ENCODE measurements at regions not wholly inside any gene's neighbourhood (a gene's known extent, or its start where the extent isn't known, plus 50 kb on each side); places are given as distances from the start of the nearest gene placed in this dataset.

DNA sequence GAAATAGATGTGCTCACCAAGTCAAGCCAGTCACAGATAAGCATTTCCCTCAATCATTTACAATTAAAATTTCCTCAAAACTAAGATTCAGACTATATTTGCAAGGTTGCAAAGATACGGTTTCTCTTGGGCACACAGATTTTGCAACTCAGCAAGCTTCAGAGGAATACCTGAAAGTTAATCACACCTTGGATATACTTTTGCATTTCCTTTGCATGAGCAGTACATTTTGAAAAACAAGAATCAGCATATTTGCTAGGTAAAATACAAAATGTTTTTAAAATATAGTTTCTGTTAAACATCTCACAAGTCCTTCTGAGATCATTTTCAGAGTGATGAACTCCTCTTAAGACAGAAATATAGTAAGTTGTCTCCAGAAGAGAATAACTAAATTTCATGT lies 336.9 kb downstream of the DUSP6 start:
- Mint-ChIP-seq H3K27ac (no peak overlapping the region), H3K36me3 (no peaks in the 10 kb centered on the region), H3K27me3 (peaks cover 6% of the 10 kb centered on the region), H3K4me3 (no peak overlapping the region), H3K4me1 (peaks cover 9% of the 10 kb centered on the region), H3K9me3 (no peaks in the 10 kb centered on the region)
- DNase-seq = no peak

DNA sequence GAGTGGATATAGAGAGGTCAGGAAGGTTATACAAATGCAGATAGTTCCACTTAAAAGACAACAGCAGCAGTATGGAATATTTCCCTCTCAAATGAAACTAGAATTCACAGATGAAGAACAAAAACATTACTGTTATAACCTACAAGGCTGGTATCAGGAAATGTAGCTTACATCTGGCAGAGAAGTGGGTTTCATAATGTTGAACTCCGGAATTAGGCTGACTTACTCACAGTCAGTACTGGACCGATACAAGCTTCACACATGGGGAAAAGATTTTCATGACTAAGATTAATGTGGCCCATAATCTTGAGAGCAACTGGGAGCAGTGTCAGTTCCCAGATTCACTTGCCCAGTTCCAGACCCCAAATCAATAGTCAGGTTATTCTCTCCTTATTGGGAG lies 353.9 kb downstream of the DUSP6 start:
- H3K4me3 Mint-ChIP-seq = no peak overlapping the region
- no peak for DNase-seq
- no peaks in the 10 kb centered on the region for H3K9me3 Mint-ChIP-seq
- no peaks in the 10 kb centered on the region for H3K36me3 Mint-ChIP-seq
- H3K27me3 Mint-ChIP-seq = peaks cover 13% of the 10 kb centered on the region
- no peaks in the 10 kb centered on the region for H3K4me1 Mint-ChIP-seq
- H3K27ac Mint-ChIP-seq = no peak overlapping the region

DNA sequence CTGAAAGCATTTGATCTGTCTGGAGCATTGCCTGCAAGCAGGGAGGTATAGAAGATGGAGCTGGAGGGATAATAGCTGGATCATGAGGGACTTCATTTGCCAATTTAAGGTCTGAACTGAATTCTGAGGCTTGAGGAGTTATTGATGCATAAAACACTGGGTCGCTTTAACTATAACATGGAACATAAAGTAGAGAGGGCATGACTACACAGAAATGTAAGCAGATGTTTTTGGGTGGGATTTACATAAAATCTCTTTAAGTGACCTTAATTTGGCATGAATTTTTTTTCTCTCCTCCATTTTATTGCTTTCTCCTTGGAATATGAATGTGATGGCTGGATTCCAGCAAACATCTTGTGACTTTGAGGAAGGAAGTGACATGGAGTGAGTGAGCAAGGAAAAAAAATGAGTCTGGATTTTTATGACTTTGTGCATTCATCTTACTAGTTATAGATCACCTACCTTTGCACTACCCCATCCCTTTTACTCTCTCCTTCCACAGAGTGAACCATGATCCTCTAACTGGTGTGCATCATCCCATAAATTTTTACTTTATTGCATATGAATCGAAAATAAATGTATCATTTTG lies 356.0 kb downstream of the DUSP6 start:
- H3K4me1 Mint-ChIP-seq = no peaks in the 10 kb centered on the region
- H3K9me3 Mint-ChIP-seq = no peaks in the 10 kb centered on the region
- no peak for DNase-seq
- H3K27ac Mint-ChIP-seq = no peak overlapping the region
- H3K27me3 Mint-ChIP-seq = peaks cover 13% of the 10 kb centered on the region
- no peak overlapping the region for H3K4me3 Mint-ChIP-seq
- no peaks in the 10 kb centered on the region for H3K36me3 Mint-ChIP-seq

DNA sequence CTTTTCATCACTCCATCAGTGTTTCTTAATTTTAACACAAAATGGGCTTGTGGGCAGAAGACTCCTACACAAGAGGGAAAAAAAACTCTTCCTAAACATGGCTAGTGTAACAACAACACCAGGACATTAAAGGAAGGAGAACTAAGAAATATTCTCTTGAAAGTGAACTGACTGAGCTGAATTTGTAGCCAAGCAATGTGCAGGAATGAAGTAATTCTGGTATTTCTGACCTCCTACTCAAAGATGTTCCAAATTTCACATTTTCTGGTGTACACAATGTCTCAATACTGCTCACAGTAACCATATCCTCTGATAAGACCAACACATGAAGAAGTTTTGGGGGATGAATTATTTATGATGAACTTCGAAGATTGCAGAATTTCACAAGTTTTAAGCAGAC lies 357.3 kb downstream of the DUSP6 start:
- DNase-seq = no peak

DNA sequence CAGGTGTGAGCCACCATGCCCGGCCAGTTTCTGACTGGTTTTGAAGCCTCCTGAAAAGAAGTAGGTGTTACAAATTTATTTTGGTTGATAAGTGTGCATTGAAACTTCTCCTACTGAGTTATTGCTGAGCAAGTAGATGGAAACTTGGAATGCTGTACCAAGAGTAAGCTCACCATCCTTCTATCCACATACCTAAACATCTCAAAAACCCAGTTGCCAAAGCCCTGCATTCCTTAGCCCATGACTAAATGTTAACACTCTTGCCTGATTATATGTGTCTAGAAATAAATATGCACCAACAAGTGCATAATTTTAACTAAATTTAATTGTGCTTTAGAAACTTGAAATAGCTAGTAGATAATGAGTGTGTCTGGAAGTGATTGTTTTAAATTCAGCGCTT lies 357.8 kb downstream of the DUSP6 start:
- Mint-ChIP-seq H3K4me1 (no peaks in the 10 kb centered on the region), H3K36me3 (no peaks in the 10 kb centered on the region), H3K27me3 (peaks cover 13% of the 10 kb centered on the region), H3K9me3 (no peaks in the 10 kb centered on the region), H3K4me3 (no peak overlapping the region), H3K27ac (no peak overlapping the region)
- DNase-seq = no peak

More for the DNA sequence above, 357.3 kb downstream of the DUSP6 start:
- Mint-ChIP-seq H3K36me3 (no peaks in the 10 kb centered on the region), H3K9me3 (no peaks in the 10 kb centered on the region), H3K4me3 (no peak overlapping the region), H3K4me1 (no peaks in the 10 kb centered on the region), H3K27me3 (peaks cover 13% of the 10 kb centered on the region), H3K27ac (no peak overlapping the region)

DNA sequence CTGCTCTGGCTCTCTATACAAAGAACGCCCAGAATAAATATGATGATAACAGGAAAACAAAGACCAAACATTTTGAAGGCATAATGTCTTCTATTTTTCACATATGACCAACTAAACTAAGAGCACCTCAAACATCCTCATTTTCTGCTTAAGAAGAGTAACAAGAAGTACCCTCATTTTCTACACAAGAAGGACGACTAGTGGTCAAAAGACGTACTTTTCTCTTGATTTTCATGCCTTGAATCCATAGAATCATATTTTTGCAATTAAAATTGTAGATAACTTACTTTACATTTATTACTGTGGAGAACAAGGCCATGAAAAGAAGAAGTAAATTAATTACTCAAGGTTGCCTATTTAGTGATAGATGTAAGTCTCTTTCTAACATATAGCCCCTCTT lies 358.6 kb downstream of the DUSP6 start:
- Mint-ChIP-seq H3K36me3 (no peaks in the 10 kb centered on the region), H3K4me3 (no peak overlapping the region), H3K27me3 (peaks cover 13% of the 10 kb centered on the region), H3K9me3 (no peaks in the 10 kb centered on the region), H3K4me1 (no peaks in the 10 kb centered on the region), H3K27ac (no peak overlapping the region)
- DNase-seq = no peak

DNA sequence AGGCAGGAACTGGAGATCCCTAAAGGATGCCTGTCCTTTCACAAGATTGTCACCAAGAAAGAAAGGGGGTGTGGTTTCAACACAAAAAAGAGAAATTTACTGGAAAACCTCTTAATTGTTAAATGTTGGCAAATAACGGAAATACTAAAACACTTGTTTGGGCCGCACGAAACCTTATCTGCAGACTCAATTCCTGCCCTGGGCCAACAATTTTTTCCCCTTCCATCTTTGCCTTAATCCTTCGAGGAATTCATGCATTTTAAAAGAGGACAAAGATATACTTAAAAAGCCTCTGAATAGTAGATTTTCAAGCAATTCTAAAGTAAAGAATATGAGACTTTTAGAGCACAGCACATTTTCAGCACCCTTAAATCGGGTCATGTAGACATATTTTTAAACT lies 366.2 kb downstream of the DUSP6 start:
- H3K36me3 Mint-ChIP-seq = no peaks in the 10 kb centered on the region
- peaks cover 16% of the 10 kb centered on the region for H3K27me3 Mint-ChIP-seq
- no peak overlapping the region for H3K27ac Mint-ChIP-seq
- no peaks in the 10 kb centered on the region for H3K9me3 Mint-ChIP-seq
- no peak overlapping the region for H3K4me3 Mint-ChIP-seq
- no peaks in the 10 kb centered on the region for H3K4me1 Mint-ChIP-seq
- no peak for DNase-seq

DNA sequence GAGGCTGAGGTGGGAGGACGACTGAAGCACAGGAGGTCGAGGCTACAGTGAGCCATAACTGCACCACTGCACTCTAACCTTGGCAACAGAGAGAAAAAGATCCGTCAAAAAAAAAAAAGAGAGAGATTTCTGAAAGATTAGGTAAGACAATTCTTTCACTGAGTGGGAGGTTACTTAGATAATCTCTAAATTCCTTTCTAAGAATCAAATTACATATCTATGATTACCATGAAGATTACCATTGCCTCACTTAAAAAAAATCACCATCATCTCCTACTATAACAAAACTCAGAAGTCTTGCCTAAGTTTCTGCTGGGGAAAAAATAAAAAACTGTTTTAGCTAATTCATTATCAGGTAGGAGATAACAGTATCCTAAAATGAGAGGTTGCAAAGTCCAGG lies 366.7 kb downstream of the DUSP6 start:
- Mint-ChIP-seq H3K36me3 (no peaks in the 10 kb centered on the region), H3K4me1 (no peaks in the 10 kb centered on the region)

DNA sequence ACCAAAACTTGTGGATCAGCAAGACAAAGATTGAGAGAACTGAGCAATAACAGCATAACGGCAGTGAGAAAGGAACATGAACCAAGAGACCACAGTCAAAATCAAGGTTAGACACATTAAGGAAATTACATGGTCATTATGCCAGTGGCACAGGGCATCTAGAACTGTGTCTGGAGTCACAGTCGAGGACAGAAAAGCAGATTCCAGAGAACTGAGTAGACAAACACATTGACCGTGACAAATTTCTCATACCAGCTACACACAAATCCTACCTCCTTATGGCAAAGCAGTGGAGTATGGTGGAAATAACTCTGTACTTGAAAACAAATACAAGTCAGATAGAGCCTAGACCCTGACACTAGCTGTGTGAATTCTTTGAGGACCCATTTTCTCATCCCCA lies 367.3 kb downstream of the DUSP6 start:
- DNase-seq = no peak
- Mint-ChIP-seq H3K4me3 (no peak overlapping the region), H3K36me3 (no peaks in the 10 kb centered on the region), H3K9me3 (no peaks in the 10 kb centered on the region), H3K27ac (no peak overlapping the region), H3K4me1 (no peaks in the 10 kb centered on the region), H3K27me3 (peaks cover 19% of the 10 kb centered on the region)

More for the DNA sequence above, 366.7 kb downstream of the DUSP6 start:
- DNase-seq = no peak
- Mint-ChIP-seq H3K4me3 (no peak overlapping the region), H3K9me3 (no peaks in the 10 kb centered on the region), H3K27ac (no peak overlapping the region), H3K27me3 (peaks cover 16% of the 10 kb centered on the region)

DNA sequence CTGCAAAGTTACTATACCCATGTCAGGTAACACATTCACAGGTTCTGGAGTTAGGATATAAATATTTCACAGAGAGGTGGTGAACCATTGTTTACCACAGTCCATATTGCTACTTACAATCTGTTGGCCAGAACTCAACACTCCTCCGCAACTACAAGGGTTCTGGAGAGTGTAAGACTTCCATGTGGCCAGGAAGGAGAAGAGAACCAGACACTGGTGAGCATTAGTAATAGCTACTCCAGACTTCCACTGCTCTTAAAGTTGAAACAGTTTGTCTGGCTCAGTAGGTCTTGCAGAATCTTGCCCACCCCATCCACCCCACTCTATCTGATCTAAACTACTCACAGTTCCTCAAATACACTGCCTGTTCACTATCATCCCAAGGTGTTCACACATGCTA lies 369.6 kb downstream of the DUSP6 start:
- Mint-ChIP-seq H3K36me3 (no peaks in the 10 kb centered on the region), H3K27me3 (peaks cover 23% of the 10 kb centered on the region), H3K9me3 (no peaks in the 10 kb centered on the region), H3K4me3 (no peak overlapping the region), H3K27ac (no peak overlapping the region), H3K4me1 (no peaks in the 10 kb centered on the region)
- no peak for DNase-seq

DNA sequence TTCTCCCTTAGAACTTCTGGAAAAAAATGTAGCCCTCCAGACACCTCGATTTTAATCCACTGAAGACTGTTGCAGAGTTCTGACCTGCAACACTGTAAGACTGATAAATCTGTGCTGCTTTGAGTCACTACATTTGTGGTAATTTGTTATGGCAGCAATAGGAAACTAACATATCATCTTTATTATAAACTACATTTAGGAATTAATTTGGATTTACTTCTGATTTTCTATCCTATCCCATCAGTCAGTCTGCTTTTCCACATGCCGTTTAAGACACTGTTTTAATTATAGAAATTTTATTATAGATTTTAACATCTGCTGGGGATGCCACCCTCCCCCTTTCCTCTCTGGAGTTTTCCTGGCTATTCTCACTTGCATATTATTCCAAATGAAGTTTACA lies 375.2 kb downstream of the DUSP6 start:
- Mint-ChIP-seq H3K27me3 (peaks cover 15% of the 10 kb centered on the region), H3K4me3 (no peak overlapping the region), H3K36me3 (no peaks in the 10 kb centered on the region), H3K4me1 (no peaks in the 10 kb centered on the region), H3K27ac (no peak overlapping the region), H3K9me3 (no peaks in the 10 kb centered on the region)
- no peak for DNase-seq

DNA sequence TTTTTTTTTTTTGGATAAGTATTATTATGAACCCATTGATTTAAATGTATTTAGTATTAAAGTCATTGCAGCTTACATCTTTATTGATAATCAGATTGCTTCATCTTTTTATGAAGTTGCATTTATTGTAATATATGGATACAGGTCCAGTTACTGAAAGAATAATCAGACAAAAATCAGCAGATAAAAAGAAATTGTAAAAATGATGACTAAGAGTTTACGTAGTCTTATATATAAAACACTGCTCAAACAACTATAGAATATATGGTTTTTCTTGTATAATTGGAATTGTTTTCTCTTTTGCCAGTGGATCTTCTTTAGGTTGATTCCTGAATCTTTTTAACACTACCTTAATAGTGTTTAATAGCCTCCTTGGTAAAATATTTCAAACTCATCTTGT lies 378.3 kb downstream of the DUSP6 start:
- Mint-ChIP-seq H3K27ac (no peak overlapping the region), H3K9me3 (no peaks in the 10 kb centered on the region), H3K4me1 (no peaks in the 10 kb centered on the region), H3K27me3 (peaks cover 9% of the 10 kb centered on the region), H3K36me3 (no peaks in the 10 kb centered on the region), H3K4me3 (no peak overlapping the region)
- DNase-seq = no peak

DNA sequence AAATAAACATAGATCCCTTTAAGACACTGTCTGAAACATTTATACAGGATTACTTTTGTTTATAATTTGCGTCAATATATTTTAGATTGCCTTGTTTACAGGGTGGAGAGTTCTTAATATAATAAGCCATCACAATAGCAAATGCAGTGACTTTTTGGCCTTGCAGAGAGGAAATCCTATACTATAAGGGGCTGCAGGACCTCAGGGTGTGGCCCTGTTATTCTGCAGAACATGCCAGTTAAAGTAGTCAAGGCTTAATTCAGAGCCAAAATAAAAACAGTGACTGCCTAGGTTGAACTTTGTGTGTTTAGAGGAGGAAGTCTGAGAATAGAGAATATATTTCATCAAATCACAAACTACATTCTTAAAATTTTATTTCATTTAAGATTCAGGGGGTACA lies 381.6 kb downstream of the DUSP6 start:
- H3K4me1 Mint-ChIP-seq = no peaks in the 10 kb centered on the region
- no peak for DNase-seq
- H3K9me3 Mint-ChIP-seq = no peaks in the 10 kb centered on the region
- H3K4me3 Mint-ChIP-seq = no peak overlapping the region
- H3K36me3 Mint-ChIP-seq = no peaks in the 10 kb centered on the region
- no peak overlapping the region for H3K27ac Mint-ChIP-seq
- peaks cover 5% of the 10 kb centered on the region for H3K27me3 Mint-ChIP-seq

DNA sequence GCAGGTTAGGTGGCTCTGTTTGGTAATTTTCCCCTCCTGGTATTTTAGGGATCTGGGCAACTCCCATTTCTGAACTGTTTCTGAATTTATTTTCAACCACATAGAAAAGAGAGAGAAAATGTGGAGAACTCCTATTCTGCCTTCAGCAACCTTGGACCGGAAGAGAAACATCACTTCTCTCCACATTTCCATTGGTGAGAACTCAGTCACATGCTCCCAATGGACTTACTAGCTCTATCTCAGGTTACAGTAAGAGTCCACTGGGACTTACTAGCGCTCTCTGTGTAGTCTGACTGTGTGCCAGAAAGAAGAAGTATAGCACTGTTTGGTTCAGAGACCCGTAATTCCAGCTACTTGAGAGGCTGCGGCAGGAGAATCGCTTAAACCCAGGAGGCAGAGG lies 383.2 kb downstream of the DUSP6 start:
- H3K9me3 Mint-ChIP-seq = no peaks in the 10 kb centered on the region
- DNase-seq = no peak
- peaks cover 10% of the 10 kb centered on the region for H3K27me3 Mint-ChIP-seq
- no peaks in the 10 kb centered on the region for H3K4me1 Mint-ChIP-seq
- no peak overlapping the region for H3K4me3 Mint-ChIP-seq
- no peaks in the 10 kb centered on the region for H3K36me3 Mint-ChIP-seq
- H3K27ac Mint-ChIP-seq = no peak overlapping the region

DNA sequence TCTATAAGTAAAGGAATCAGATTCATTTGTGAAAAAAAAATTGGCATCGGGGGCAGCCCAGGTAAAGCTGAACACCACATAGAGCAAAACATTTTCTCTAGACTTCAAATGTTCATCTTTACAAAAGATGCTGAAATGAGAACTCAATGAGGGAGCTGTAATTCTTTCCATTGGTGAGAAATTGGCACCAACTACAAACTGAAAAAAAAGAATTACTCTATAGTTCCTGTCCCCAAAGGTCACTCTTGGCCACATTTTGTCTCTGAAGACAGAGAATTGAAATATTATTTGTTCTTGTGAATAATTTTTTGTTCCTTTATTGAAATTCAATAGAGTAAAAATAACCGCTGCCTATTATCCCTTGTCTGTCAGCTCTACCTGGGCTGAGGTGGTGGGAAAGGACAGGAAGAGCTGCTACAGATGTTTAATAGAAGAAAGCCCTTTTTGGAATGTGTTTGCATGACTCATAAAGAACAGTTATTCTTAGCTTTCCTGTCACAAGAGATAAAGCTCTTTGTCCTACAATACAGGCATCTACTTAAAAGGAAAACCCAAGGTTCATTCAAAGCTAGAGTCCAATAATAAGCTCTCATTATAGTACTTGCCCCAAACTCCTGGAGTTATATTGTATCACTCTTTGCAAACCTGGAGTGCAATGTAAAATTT lies 380.1 kb upstream of the KITLG start:
- Mint-ChIP-seq H3K4me1 (no peaks in the 10 kb centered on the region), H3K9me3 (no peaks in the 10 kb centered on the region), H3K27me3 (peaks cover 10% of the 10 kb centered on the region), H3K36me3 (no peaks in the 10 kb centered on the region), H3K27ac (no peak overlapping the region), H3K4me3 (no peak overlapping the region)
- DNase-seq = no peak

DNA sequence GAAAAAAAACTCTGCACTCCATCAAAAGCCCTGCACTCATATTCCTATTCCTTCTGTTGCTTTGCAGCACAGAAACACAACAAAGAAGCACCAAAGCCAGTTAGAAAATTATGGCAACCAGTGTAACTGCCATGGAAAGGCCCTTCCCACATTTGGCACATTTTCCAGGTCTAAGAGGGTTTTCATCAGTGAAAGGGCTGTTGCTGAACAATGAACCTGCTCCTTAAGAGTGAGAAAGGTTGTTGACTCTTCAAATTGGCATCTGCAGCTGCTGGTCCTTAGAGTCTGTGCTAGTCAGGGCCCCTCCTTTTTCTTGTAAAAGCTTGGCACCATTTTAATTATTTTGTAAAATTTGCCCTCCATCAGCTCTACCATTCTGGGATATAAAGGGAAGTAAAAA lies 378.7 kb upstream of the KITLG start:
- no peaks in the 10 kb centered on the region for H3K9me3 Mint-ChIP-seq
- no peaks in the 10 kb centered on the region for H3K36me3 Mint-ChIP-seq
- no peak for DNase-seq
- H3K4me1 Mint-ChIP-seq = no peaks in the 10 kb centered on the region
- H3K27ac Mint-ChIP-seq = no peak overlapping the region
- no peak overlapping the region for H3K4me3 Mint-ChIP-seq
- peaks cover 7% of the 10 kb centered on the region for H3K27me3 Mint-ChIP-seq
